OCI-LY7 (cell line): ENCODE measurements at regions not wholly inside any gene's neighbourhood (a gene's known extent, or its start where the extent isn't known, plus 50 kb on each side); places are given as distances from the start of the nearest gene placed in this dataset.

ENCODE experiments used
- BruUV-seq: library from RNA; stranded (reverse); fragments of 400-500 nt; replicated peaks from 2 replicates; lab custom pipeline; 2021; lab: Mats Ljungman, UMichigan
- CTCF ChIA-PET: fragments of 300-600 bp; sonication (Branson Sonifier 250); formaldehyde crosslinking; loops from one replicate; lab custom pipeline; 2022; ENCODE audit warnings: antibody characterized with exemption; ENCODE audit not compliant: unreplicated experiment; lab: Charles Lee
- POLR2A ChIA-PET: fragments of 300-600 bp; sonication (Branson Sonifier 250); formaldehyde crosslinking; loops from one replicate; lab custom pipeline; 2022; ENCODE audit warnings: antibody characterized with exemption; lab: Charles Lee
- DNase-seq: peaks from one replicate; pipeline ENCODE4 v3.0.0-alpha.2; 2015; ENCODE audit warnings: low spot score
- H2AFZ ChIP-seq: fragments of 200-600 bp; sonication (generic), shearing (Covaris generic); 2 replicates; pipeline ENCODE4 v1.6.1; 2014; ENCODE audit warnings: mild to moderate bottlenecking, antibody characterized with exemption, low read length, moderate library complexity
- H3K27ac ChIP-seq: fragments of 200-600 bp; sonication (generic); 2 replicates; pipeline ENCODE4 v1.5.1; 2014; ENCODE audit warnings: mixed run types, low read depth, mild to moderate bottlenecking, moderate library complexity, low read length, inconsistent platforms; ENCODE audit not compliant: poor library complexity, severe bottlenecking
- H3K36me3 ChIP-seq: fragments of 200-600 bp; sonication (generic); 2 replicates; pipeline ENCODE4 v1.6.1; 2014; ENCODE audit warnings: mild to moderate bottlenecking, antibody characterized with exemption, low read length, moderate library complexity, mixed read lengths; ENCODE audit not compliant: insufficient read depth
- H3K4me1 ChIP-seq: fragments of 200-600 bp; sonication (generic); 2 replicates; pipeline ENCODE4 v1.5.1; 2014; ENCODE audit warnings: mild to moderate bottlenecking, low read length; ENCODE audit not compliant: insufficient read depth, poor library complexity, severe bottlenecking
- H3K4me2 ChIP-seq: fragments of 200-600 bp; sonication (generic); 2 replicates; pipeline ENCODE4 v1.6.1; 2014; ENCODE audit warnings: mild to moderate bottlenecking, low read length
- H3K4me3 ChIP-seq: fragments of 200-600 bp; sonication (generic); 2 replicates; pipeline ENCODE4 v1.5.1; 2014; ENCODE audit warnings: mild to moderate bottlenecking, low read depth, low read length; ENCODE audit not compliant: poor library complexity, severe bottlenecking
- H3K79me2 ChIP-seq: fragments of 200-600 bp; sonication (generic); 2 replicates; pipeline ENCODE4 v1.6.1; 2016; ENCODE audit warnings: low read depth, mild to moderate bottlenecking, low read length, moderate library complexity, mixed read lengths; ENCODE audit not compliant: insufficient read depth
- H3K9me2 ChIP-seq: fragments of 200-600 bp; sonication (generic); 2 replicates; pipeline ENCODE4 v1.6.1; 2016; ENCODE audit warnings: mild to moderate bottlenecking, low read length, mixed read lengths; ENCODE audit not compliant: insufficient read depth
- H3K9me3 ChIP-seq: fragments of 200-600 bp; sonication (generic); 2 replicates; pipeline ENCODE4 v1.6.1; 2014; ENCODE audit warnings: mild to moderate bottlenecking, mixed run types, low read length, mixed read lengths
- H4K20me1 ChIP-seq: fragments of 200-600 bp; sonication (generic); 2 replicates; pipeline ENCODE4 v1.6.1; 2014; ENCODE audit warnings: mild to moderate bottlenecking, antibody characterized with exemption, low read length, moderate library complexity, mixed read lengths; ENCODE audit not compliant: insufficient read depth
- CTCF ChIP-seq: fragments of 200-600 bp; sonication (generic); conservative IDR thresholded peaks from 2 replicates; pipeline ENCODE4 v1.5.1; 2014; ENCODE audit warnings: mild to moderate bottlenecking, antibody characterized with exemption, low read length, moderate library complexity, mixed read lengths
- EZH2phosphoT487 ChIP-seq: fragments of 200-600 bp; sonication (generic); IDR thresholded peaks from 2 replicates; pipeline ENCODE4 v1.6.1; 2018; ENCODE audit warnings: low read depth, borderline replicate concordance, mild to moderate bottlenecking, mixed run types, antibody characterized with exemption, low read length, moderate library complexity, mixed read lengths
- intact Hi-C: fragments of 100-400 bp; cut with micrococcal nuclease; formaldehyde crosslinking; loops from one replicate; pipeline ENCODE4 v1.10.0; 2022; ENCODE audit not compliant: unreplicated experiment

GRCh38 chr15:93708724-93709445 is 522.5 kb upstream of the MCTP2 start:
- intact Hi-C loops: no loop called here
- no peak overlapping the region for H2AFZ ChIP-seq
- ChIA-PET POLR2A (no interaction called here), CTCF (no interaction called here)
- H3K4me2 ChIP-seq: no peak overlapping the region
- no peaks in the 10 kb centered on the region for H3K9me3 ChIP-seq
- DNase-seq: no peak
- no TSS peak for BruUV-seq
- no peaks in the 10 kb centered on the region for H4K20me1 ChIP-seq
- no peaks in the 10 kb centered on the region for H3K36me3 ChIP-seq
- no peaks in the 10 kb centered on the region for H3K9me2 ChIP-seq
- TF ChIP-seq CTCF (no peak), EZH2phosphoT487 (no peak)
- H3K27ac ChIP-seq: no peak overlapping the region
- no peak overlapping the region for H3K4me3 ChIP-seq
- H3K79me2 ChIP-seq: no peaks in the 10 kb centered on the region
- no peaks in the 10 kb centered on the region for H3K4me1 ChIP-seq

- TF ChIP-seq EZH2phosphoT487: no peak
- TF ChIP-seq CTCF: no peak
- Histone ChIP-seq H4K20me1 (no peaks in the 10 kb centered on the region), H3K9me2 (no peaks in the 10 kb centered on the region), H3K4me3 (no peak overlapping the region), H2AFZ (no peak overlapping the region), H3K27ac (no peak overlapping the region), H3K9me3 (no peaks in the 10 kb centered on the region), H3K4me1 (no peaks in the 10 kb centered on the region), H3K79me2 (no peaks in the 10 kb centered on the region), H3K4me2 (no peak overlapping the region), H3K36me3 (no peaks in the 10 kb centered on the region)
- no TSS peak for BruUV-seq
- POLR2A ChIA-PET: no interaction called here
- CTCF ChIA-PET: no interaction called here
- intact Hi-C loops: no loop called here
- no peak for DNase-seq
These were observed 523.6 kb upstream of the MCTP2 start for GRCh38 chr15:93707751-93708150.

GRCh38 chr15:93706495-93707292 is 524.7 kb upstream of the MCTP2 start:
- TF ChIP-seq EZH2phosphoT487: no peak
- TF ChIP-seq CTCF: no peak
- no peaks in the 10 kb centered on the region for H3K36me3 ChIP-seq
- H3K79me2 ChIP-seq: no peaks in the 10 kb centered on the region
- DNase-seq: no peak
- H3K9me3 ChIP-seq: no peaks in the 10 kb centered on the region
- ChIA-PET CTCF (no interaction called here), POLR2A (no interaction called here)
- H2AFZ ChIP-seq: no peak overlapping the region
- H3K4me3 ChIP-seq: no peak overlapping the region
- no peak overlapping the region for H3K27ac ChIP-seq
- intact Hi-C loops: no loop called here
- no peaks in the 10 kb centered on the region for H3K4me1 ChIP-seq
- no TSS peak for BruUV-seq
- no peak overlapping the region for H3K4me2 ChIP-seq
- H4K20me1 ChIP-seq: no peaks in the 10 kb centered on the region
- no peaks in the 10 kb centered on the region for H3K9me2 ChIP-seq
